T1000 (cell line): ENCODE measurements at regions not wholly inside any gene's neighbourhood (a gene's known extent, or its start where the extent isn't known, plus 50 kb on each side); places are given as distances from the start of the nearest gene placed in this dataset.
"Not testable (repeated sequence)": the region's sequence is repeated elsewhere in the genome, so short reads cannot be mapped to it uniquely, and the experiment has no call there.

Source experiments
- DNase-seq: peaks from one replicate; lab custom pipeline; 2025; ENCODE audit warnings: mixed read lengths; lab: John Stamatoyannopoulos, UW

DNA sequence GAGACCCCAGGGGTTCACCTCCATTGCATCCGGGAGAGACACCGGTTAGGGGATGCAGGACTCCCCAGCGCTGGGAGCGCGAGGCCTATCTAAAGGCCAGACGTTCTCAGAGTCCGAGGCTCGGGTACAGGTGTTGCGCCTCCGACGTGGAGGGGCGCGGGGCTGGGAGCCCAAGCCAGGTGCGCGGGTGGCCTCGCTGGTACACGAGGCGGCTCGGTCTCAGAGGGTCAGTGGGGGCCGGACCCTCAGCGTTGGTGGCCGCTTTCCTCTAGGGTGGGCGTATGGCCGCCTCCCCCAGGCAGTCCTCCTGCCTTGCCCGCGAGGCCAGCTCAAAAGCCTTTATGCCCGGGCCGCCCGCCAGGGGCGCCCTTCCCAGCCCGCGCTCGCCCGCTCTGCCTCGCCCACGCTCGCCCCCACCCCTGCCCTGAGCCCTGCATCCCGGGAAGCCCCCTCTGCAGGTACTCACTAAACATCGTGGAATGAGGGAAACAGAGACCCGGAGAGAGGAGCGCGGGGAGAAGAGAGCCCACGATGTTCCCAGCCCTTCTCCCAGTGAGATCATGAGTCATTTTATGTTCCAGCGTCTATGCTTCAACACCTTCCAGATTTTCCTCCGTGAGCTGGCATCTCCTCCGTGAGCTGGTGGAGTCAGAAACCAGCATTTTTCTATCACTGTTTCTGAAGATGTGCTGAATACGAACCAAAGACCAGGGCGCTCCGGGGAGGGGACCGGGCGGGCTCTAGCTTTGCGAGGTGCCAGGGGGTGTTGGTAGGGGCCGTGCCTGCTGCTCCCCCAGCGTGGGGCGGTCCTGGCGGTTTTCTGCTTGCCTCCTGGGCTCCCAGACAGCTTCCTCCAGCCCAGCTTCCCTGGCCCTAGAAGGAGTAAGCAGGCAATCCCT is 73.8 kb downstream of the DIO3 start:
- no peak for DNase-seq

DNA sequence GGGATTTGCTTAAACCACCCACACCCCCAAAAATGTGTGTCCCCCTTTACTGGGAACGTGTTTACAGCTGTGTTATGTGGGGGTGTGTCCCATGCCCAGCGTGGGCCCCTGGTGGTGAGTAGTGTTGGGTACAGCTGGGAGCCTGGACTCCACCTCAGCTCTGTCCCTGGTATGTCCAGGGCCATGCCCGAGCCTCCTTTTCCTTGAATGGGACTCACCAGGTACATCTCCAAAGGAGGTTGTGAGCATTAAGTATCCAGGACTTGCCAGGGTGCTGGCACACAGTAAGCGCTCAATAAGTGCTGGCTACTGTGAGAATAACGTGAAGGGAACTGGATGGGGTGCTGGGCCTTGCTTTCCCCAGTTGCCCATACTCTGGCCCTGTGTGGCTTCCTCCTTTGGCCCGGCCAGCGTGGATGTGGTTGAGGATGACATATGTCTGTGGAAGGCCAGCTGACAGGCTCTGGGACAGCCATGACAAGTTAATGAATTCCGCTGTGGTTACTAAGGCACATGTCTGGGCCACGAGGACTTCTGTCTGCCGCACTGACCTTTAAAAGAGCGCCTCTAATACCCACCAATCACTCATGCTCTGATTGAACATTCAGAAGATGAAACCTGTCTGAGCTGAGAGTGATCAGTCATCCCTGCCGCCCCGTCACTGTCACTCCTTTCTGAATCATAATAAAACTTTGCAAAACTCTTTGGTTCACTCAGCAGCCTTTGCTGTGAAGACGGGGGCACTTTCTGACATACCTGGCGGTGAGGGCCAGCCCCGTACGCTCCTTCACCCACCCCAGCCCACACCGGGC is 74.7 kb downstream of the DIO3 start:
- DNase-seq = no peak

DNA sequence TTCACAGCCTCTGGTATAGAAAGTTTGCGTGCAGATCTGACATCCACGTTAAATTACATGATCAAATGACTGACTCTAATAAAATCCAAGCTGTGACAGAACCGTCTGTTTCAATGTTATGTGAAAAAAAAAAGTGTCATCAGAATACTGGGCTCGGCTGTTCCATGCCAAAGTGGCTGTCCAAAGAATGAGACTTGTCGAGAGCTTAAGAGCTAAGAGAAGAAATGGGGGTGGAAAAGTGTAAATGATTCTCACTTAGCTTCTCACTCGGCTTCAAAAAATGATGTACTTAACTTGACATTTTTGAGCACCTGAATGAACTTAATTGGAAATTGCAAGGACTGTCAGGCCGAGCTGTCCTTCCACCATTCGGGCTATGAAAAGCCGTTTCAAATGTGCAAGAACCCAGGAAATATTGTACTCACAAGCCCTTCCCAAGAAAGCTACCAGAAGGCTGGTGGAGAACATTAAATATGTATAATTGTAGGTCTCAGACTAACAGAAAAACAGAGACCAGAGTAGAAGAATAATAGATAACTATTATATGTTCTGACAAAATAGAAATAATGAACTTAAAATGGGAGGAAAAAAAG is 78.0 kb downstream of the DIO3 start:
- no peak for DNase-seq

DNA sequence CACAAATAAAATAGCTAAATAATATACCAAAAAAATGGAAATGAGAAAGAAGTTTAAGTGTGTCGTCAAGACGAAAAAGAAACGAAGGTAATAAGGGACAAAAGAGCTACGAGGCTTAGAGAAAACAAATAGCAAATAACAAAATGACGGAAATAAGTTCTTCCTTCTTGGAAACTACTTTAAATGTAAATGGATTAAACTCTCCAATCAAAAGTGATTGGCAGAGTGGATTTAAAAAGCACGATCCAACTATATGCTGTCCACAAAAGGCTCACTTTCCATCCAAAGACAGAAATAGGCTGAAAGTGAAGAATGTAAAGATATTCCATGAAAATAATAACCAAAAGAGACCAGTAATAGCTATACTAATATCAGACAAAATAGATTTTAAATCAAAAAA is 82.4 kb downstream of the DIO3 start:
- no peak for DNase-seq

DNA sequence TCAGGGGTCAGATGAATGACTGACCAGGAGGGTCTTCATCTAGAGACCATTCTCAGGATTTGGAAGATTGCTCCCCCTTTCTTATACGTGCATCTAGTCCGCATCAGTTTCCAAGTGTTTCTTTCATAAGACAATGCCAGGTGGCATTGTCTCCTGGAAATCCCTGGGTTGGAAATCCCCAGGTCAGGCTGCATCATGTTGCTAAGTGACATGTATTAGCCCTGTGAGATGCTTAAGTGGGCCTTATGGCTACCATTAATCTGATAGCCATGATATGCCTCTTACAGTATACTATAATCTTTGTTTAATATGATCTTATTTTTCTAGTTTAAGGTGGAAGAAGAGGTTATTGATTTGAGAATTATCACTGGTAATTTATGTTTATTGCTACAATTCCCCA is 92.8 kb downstream of the DIO3 start:
- DNase-seq = no peak

DNA sequence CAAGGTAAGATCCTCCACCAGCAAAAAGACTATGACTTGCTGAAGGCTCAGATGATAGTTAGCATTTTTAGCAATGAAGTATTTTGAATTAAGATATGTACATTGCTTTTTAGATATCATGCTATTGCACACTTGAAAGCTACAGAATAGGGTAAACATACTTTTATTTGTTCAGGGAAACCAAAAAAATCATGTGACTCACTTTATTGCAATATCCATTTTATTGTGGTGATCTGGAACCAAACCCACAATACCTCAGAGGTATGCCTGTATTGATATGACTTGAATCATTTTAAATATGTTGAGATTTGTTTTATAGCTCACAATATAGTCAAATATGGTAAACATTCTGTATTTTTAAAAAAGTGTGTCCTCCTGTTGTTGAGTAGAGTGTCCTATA is 96.1 kb downstream of the DIO3 start:
- no peak for DNase-seq

DNA sequence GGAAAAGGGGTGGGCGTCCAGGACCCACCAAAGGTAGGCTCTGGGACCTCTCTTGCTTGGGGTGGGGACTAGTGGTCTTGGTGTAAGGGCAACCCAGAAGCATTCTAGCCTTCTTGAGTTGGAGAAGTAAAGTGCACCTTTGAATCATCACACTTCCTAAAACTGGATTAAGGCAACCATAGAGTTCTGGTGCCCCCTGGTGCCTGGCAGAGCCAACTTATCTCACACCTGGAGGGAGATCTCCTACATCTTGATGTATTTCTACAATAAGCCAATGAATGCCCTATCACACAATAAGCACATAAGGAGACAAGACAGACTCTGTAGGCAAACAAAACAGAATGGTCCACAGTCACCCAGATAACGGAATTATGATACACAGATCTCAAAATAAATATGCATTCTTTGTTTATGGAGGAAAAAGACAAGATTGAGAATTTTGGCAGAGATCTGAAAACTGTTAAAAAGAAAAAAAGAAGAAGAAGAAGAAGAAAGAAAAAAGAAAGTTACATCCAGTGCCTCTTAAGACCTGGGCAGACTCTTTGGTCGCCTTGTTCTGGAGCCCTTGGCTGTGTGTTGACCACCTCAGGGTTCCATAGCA is 95.9 kb upstream of the PPP2R5C start:
- peak; percentile 5 for DNase-seq

DNA sequence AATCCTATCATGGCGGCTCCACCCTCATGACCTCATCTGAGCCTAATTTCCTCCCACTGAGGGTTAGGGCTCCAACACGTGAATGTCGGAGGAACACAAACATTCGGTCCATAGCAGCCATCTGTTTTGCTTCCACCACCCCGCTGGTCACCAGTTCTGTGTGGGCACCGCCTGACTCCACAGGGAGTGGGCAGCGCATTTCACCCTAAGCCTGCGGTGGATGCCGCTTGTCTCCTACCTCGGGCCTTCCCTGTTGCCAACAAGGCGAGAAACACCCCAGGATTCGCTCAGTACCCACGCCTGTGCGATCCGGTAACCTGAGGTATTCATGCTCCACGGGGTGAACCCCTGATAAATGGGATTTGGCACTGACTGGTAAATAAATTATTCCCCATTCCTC is 95.2 kb upstream of the PPP2R5C start:
- DNase-seq = no peak

DNA sequence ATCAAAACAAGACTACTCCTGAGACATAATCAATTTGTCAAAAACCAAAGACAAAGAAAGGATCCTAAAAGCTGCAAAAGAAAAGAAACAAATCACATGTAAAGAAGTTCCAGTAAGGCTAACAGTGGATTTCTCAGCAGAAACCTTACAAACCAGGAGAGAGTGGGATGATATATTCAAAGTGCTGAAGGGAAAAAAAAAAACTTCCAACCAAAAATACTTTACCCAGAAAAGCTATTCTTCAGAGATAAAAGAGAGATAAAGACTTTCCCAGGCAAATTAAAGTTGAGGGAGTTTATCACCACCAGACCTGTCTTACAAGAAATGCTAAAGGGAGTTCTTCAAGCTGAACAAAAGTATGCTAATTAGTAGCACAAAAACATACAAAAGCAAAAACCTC is 91.9 kb upstream of the PPP2R5C start:
- DNase-seq = no peak

DNA sequence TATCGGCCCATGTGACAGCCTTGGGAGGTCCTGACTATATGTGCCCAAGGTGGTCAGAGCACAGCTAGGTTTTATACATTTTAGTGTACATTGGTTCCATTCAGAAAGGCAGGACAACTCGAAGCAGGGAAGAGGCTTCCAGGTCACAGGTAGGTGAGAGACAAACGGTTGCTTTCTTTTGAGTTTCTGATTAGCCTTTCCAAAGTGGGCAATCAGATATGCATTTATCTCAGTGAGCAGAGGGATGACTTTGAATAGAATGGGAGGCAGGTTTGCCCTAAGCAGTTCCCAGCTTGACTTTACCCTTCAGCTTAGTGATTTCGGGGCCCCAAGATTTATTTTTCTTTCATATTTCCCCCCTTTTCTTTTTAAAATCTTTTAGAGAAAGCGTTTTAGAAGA is 87.6 kb upstream of the PPP2R5C start:
- DNase-seq = no peak

DNA sequence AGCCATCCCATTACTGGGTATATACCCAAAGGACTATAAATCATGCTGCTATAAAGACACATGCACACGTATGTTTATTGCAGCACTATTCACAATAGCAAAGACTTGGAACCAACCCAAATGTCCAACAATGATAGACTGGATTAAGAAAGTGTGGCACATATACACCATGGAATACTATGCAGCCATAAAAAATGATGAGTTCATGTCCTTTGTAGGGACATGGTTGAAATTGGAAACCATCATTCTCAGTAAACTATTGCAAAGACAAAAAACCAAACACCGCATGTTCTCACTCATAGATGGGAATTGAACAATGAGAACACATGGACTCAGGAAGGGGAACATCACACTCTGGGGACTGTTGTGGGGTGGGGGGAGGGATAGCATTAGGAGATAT is 85.7 kb upstream of the PPP2R5C start:
- DNase-seq = not testable (repeated sequence)

DNA sequence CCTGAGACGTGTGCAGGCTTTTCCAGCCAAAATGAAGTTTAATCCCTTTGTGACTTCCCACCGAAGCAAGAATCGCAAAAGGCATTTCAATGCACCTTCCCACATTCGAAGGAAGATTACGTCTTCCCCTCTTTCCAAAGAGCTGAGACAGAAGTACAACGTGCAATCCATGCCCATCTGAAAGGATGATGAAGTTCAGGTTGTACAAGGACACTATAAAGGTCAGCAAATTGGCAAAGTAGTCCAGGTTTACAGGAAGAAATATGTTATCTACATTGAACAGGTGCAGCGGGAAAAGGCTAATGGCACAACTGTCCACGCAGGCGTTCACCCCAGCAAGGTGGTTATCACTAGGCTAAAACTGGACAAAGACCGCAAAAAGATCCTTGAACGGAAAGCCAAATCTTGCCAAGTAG is 83.6 kb upstream of the PPP2R5C start:
- DNase-seq = not testable (repeated sequence)

DNA sequence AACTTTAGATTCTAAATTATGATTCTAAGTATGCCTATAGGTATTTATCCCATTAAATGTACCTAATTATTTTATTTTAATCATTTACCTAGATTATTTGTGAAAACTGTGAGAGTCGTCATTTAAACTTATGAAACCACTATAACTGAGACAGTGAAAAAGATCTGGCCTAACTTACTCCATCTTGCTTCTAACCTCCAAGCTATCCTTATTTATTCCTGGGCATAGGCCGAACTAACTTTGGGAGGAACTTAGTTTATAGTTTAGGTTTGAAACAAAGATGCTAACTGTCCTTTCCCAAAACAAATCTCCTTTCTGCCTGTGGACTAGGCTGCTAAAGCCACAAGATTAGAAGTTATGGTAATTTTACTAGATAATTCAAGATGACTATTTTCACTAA is 79.7 kb upstream of the PPP2R5C start:
- no peak for DNase-seq

DNA sequence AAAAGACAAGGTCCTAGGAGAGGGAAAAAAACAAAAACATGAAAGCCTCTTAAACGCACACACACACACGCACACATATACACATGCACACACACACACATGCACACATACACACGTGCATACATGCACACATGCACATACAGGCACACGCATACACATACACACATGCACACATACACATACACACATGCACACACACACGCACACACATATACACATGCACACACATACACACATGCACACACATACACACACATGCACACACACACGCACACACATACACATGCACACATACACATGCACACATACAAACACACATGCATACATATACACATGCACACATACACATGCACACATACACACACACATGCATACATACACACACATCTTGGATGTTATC is 78.1 kb upstream of the PPP2R5C start:
- DNase-seq = no peak

DNA sequence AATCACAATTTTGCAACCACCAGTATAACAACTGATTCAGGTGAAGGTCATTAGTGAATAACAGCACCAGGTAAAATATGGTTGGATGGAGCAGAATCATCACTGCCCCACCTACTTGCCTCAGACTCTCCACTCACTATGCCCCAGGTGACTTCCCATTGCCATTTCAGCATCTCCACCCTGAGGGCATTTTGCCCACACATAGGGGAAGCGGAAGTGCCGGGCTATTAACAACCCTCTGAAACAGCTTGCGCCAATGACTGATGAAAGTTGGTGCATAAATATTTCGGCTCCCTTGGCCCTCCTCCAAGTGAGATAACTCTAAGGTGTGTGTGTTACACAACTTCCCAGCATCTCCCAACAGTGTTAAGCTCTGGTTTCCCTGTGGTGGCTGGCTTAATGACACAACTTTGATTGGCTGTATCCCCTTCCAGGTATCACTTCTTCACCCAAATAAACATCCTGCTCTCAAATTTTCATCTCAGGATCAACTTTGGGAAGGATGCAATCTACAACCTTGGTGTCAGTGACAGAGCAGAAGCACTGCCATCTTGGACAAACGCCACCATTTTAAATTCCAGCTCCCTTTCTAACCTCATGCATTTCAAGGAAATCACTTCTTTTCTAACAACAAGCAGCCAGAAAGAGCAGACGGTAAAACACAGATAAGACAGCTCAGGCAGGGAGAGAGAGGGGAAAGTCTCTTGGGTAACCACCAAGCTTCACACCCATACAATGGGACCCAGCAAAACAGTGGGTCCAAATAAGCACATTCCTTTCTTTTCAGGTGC is 73.6 kb upstream of the PPP2R5C start:
- DNase-seq = no peak

DNA sequence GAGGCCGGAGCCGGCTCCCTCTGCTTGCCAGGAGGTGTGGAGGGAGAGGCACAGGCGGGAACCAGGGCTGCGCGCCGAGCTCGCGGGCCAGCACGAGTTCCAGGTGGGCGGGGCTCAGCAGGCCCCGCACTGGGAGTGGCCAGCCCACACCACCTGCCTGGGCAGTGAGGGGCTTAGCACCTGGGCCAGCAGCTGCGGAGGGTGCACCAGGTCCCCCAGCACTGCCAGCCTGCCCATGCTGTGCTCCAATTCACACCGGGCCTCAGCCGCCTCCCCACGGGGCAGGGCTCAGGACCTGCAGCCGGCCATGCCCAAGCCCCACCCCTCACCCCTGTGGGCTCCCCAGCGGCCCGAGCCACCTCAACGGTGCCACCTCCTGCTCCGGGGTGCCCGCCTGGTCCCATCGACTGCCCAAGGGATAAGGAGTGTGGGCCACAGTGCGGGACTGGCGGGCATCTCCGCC is 72.4 kb upstream of the PPP2R5C start:
- no peak for DNase-seq

DNA sequence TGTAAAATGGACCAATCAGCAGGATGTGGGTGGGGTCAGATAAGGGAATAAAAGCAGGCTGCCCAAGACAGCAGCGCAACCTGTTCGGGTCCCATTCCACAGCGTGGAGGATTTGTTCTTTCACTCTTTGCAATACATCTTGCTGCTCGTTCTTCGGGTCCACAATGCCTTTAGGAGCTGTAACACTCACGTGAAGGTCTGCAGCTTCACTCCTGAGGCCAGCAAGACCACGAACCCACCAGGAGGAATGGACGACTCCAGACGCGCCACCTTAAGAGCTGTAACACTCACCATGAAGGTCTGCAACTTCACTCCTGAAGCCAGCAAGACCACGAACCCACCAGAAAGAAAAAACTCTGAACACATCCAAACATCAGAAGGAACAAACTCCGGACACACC is 71.5 kb upstream of the PPP2R5C start:
- not testable (repeated sequence) for DNase-seq

DNA sequence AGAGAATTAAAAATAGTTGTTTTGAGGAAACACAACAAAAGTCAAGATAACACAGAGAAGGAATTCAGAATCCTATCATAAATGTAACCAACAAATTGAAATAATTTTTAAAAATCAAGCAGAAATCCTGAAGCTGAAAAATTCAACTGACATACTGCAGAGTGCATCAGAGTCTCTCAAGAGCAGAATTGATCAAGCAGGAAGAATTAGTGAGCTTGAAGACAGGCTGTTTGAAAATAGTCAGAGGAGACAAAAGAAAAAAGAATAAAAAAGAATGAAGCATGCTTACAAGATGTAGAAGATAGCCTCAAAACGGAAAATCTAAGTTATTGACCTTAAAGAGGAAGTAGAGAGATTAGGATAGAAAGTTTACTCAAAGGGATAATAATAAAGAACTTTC is 65.8 kb upstream of the PPP2R5C start:
- DNase-seq = no peak

DNA sequence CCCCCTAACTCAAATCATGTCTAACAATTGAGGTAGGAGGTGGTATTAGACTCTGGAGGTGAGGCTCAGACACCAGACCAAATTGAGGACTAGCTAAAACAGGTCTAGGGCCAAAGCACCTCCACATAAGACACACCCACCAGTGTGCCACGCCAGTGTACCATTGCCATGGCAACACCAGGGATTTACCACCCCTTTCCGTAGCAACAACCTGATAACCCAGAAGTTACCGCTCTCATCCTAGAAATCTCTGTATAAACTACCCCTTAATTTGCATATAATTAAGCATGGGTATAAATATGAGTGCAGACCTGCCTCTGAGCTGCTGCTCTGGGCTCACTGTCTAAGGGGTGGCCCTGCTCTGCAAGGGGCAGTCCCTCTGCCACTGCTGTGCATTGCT is 57.4 kb upstream of the PPP2R5C start:
- no peak for DNase-seq

DNA sequence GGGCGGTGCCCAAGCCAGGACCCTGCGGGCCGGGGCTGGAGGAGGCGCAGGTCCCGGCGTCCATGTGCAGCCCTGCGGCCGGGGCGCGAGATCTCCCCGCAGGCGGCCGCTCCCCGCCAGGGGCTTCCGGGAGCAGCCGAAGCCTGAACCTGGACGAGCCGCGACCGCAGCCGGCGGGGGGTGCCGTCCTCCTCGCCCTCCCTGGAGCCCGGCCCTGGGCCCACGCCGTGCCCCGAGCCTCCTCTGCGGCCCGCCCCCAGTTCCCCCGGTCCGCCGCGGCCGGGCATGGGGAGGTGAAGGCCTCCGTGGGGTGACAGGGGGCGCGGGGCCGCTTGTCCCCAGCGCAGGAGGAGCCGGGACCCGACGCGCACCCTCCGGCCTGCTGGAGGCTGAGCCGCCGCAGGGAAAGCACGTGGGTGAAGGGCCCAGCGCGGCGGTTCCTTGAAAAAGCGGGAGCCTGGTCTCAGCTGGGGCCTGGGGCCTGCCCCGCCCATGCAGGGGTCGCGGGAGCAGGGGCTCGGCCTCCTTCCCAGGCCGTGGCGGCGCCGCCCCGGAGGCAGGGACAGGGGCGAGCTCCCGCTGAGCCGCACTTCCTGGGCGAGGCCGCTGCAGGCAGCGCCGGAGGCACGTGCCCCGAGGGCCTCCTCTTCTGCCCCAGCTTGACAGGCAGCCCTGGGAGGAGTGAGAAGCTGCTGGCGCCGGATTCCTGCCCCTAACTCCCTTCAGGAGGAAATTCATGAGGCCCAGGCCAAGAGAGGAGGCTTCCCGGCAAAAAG is 55.6 kb upstream of the PPP2R5C start:
- no peak for DNase-seq
